ENCODE measurements at regions not wholly inside any gene's neighbourhood (a gene's known extent, or its start where the extent isn't known, plus 50 kb on each side); places are given as distances from the start of the nearest gene placed in this dataset.

DNA sequence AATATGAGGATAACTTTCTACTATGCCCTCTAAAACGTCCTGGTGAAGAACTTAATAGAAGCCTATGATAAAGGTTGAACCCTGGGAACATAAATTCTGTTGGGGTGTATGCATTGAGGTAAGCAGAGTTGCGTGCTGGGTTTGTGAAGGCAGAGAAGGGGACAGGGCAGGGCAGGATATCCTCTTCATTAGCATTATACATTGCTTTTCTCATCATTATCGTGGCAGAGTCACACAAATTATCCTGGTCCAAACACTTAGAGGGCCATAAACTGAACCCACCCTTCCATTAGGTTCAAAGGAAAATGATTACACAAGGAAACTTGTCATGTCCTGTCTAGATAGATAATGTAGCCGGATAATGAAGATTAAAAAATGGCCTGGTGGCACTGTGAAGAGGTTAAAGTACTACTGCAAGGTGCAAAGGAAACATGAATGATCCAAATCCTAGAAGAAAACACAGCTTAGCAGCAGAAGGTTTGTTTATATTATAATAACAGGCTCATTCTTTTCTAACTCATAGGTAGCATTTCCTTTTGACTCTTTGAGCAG is 189.1 kb downstream of the SPCS3 start:
- no peak for DNase-seq

DNA sequence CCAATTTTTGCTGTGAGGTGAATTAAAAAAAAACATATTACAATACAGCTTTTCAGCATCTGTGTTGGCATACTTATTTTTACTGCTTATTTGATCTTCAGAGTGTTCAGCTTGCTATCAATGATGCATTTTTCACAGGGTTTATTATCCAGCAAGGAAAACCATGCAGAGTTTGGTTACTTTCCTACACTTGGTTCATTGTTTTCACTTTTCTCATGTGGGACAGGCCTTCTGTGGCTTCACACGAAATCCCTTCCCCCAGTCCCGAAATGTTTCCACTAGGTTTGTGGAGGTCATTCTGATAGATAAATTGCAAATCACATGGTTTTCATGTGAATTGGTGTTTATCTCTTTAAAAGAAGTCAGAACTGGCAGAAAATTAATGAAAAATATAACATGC is 205.8 kb downstream of the SPCS3 start:
- no peak for DNase-seq

DNA sequence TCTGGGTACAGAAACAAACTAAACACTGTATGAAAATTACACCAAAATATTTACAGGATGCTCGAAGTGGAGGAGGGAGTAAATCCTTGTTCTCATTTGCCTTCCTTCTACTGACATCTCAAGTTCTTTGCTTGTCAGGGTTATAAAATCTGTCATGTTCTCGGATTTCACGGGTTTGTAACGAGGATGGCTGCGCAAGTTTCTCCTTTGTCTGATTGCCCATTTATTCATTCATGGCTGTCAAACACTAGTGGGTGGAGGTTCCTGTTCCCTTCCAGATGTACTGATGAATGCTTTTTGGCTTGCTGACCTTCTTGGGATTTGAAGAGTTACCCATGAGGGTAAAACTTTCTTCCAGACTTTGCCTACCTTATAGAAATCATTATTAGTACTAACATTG is 206.9 kb downstream of the SPCS3 start:
- no peak for DNase-seq

DNA sequence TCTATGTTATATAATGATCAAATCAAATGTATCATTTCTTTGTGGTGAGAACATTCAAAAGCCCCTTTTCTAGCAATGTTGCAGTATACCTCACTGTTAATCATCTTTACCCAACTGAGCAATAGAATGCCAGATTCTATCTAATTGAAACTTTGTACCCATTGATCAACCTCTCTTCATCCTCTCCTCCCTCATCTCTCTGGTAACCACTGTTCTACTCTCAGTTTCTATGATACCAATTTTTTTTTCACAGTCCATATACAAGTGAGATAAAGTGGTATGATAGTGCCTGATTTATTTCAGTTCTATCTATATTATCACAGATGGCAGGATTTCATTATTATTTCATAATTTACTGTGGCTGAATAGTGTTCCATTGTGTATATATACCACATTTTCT is 209.8 kb downstream of the SPCS3 start:
- DNase-seq, result no peak

DNA sequence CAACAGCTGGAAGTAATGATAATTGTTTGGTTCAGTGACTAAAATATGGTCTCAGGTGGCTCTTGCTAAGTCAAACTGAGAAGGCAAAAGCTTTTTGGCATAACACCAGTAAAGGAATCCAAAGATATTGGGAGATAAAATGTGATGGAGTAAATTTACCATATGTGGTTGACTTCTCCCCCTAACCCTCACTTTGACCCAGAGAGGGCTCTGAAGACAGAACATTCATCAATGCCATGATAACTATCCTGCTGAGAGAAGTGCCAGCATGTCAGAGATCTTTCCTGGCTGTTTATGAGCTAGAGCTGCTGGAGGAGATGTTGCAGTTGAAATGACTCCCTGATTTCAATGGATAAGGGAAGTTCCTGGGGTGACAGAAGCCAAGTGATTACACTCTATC is 213.4 kb downstream of the SPCS3 start:
- DNase-seq, result no peak

DNA sequence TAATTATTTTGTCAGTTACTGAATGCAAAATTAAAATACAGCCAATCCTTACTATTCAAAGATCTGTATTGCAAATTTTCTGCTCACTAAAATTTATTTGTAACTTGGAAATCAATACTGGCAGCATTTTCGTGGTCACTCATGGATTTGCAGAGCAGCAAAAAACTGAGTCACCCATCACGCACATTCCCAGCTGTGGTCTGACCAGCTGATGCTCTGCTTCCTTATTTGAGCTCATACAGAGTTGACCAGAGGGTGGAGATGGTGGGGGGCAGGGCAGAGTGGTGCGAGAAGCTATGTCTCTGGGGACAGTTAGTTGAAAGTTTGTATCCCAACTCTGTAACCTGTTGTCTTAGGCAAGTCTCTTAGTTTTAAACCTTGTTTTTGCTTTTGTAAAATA is 214.8 kb downstream of the SPCS3 start:
- DNase-seq, result peak in 2 of 4 experiments; percentile 3 to 4

DNA sequence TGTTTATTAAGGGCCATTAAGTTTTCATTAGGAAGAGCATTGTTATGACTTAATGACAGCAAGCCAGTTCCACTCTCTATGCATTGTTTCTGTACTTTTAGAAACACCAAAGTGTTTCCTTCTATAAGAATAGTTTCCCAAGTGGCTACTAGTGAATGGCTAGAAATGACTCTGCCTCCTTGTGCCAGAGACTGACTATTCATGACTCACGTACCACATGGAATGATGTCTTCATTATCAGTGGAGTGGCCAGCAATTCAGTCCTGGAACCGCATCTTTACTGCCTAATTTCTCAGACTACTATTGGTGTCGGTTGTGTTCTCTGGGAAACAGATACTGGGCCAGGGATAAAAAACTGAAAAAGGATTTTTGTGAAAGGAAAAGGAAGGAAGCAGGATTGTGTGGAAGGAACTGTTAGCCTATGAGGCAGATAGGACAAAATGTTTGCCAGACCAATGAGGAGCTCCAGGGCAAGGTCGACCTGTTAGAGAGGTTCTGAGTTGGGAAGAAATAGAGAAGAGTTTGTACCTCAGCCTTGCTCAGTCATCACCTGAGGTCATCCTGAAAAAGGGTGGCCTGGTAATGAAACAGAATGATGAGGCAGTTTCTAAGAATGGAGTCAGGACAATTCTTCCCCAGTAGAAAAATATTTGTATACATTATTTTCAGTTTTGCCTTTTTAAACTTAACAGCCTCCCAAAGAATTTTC is 218.6 kb downstream of the SPCS3 start:
- no peak for DNase-seq

DNA sequence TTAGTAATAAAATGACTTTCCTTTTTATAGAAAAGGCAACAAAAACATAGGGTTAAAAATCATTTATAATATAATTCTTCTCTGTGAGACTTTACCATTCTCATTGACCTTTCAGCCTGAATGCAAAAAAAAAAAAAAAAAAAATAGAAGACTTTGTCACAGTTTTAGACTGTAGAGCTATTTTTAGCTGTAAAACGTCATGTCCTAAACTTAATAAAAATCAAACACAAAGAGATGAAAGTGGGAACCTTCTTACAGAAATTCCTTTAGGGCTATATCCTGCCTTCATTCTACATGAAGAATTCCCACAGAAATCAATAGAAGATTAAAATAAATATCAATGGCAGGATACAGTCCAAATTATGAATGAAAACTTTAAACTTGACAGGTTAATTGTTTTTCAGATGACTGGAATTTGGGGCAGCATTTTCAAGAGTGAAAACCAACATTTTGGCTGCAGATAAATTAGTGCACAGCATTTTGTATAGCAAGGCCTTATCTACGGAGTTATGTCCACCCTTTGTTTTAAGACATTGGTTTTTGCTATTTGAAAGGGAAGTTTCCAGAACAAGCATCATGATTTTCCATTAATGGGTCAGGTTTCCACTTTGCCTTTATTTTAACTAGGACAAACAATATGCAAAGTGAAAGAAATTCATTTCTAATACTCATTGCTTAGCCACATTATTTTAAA is 219.5 kb downstream of the SPCS3 start:
- DNase-seq, result no peak

DNA sequence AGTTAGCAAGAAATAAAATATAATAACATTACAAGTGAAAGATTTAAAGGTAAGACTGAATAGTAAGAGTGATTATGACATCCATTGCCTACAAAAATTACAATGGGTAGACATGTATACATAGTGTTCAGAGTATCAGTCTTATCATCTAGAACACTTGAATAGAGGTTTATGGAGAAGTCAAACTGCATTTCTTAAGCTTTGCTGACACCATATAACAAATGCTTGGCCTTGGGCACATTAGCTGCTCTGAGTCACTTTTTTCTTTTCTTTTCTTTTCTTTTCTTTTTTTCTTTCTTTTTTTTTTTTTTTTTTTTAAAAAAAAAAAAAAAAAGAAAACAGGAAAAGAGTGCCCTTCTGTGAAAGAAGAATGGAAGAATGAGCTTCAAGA is 220.0 kb downstream of the SPCS3 start:
- no peak for DNase-seq

DNA sequence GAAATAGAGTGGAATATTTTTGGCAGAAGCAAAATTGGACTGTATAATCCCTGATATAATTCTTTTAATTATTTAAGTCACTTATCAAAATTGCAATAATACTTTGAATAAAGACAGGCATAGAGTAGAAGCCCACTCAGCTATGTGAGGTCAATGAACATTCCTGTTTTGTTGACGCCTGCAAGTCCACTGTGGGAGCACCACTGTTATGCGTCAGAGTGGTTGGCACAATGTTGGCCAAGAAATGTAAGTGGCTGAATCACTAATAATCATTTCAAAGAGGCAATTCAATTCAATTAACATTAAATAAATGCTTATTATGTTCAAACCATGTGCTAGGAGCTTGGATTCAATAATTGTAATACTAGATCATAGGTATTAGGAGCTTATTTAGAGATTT is 221.0 kb downstream of the SPCS3 start:
- DNase-seq, result no peak

DNA sequence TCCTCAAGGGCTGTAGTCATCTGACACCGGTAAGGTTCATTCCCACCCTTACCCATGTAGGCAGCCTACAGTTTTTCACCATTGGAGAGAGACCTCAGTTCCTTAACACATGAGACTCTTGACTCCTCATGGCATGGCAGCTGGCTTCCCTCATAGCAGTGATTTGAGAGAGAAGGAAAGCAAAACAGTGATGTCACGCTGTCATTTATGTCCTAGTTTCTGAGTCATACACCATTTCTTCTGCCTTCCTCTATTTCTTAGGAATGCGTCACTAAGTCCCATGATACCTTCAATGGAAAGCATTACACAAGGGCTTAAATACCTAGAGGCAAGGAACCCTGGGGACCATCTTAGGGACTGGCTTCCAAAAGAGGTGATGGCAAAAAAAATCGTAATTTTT is 226.1 kb downstream of the SPCS3 start:
- DNase-seq, result no peak

DNA sequence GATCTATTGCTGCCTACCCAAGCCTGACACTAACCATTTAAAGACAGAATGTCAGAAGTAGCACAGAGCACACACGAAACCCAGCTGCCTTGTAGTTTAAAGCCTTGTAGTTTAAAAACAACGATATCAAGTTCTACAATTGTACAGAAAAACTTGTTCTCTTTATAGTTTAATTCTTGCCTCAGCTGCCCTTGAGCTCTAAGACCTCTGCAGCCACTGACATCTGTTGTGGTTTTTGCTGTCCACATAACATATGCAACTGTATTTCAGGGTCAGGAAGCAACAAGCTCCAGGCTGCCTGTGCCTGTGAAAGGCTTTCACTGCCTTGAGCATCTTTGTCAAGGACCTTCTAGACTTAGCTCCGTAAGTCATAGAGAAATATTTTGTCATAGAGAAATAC is 227.2 kb downstream of the SPCS3 start:
- no peak for DNase-seq

DNA sequence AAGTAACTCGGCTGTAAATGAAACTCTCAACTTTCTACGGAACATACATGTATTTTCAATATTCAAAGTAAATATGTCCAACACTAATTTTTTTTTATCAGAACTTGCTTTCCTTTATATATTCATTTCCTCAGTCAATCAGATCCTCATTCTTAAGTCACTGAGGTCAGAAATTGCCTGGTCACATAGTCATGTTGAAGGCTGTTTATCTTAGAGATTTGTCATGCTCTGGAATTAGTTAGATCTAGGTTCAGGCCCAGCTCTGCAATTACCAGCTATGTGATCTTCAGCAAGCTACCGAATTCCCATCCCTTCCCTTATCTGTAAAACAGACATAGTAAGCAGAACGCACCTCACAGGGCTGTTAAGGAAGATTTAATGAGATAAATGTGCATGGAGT is 228.8 kb downstream of the SPCS3 start:
- no peak for DNase-seq

DNA sequence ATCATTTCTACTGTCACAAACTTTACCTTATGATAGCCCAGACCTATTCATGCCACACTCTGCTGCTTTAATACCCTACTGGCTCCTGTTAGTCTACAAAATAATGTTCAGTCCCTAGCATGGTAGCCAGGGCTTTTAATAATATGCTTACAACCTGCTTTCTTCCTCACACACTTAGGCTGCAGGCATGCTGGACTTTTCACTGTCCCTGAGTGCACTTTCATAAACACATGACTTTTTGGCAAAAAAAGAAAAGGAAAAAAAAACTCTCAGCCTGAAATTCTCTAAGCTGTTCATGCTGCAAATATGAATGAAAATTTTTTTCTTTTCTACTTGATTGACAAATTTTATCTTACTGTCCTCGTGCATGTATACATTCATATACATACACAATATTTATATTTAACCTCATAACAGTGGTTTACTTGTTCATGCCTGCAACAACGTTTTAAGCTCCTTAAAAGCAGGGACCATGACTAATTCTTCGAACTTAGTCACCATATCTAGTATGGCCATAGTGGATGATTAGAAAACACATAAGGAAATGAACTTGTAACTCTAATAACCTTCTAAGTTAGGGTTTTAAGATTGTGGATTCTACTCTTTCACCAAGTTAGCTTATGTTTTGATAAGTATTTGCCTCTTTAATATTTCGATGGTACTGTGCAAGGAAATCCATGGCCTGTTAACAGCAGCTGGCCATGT is 229.5 kb downstream of the SPCS3 start:
- no peak for DNase-seq

DNA sequence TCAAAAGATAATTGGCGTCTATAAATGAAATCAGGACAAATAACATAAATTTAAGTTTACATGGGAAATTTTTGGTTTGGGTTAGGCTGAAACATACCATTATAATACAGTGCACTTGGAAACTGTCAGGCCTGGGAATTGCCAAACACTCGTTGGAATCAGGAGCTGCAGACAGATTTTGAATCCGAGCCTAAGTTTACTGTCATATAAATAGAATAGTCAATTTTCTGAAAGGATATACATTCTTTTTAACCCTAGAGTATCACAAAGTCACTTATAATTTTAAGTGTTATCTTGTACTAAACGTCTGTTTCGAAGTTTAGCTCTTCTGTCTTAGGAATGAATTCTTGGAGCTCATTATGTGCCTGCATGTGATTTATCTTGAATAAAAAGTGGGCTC is 234.1 kb downstream of the VEGFC start:
- DNase-seq, result no peak

DNA sequence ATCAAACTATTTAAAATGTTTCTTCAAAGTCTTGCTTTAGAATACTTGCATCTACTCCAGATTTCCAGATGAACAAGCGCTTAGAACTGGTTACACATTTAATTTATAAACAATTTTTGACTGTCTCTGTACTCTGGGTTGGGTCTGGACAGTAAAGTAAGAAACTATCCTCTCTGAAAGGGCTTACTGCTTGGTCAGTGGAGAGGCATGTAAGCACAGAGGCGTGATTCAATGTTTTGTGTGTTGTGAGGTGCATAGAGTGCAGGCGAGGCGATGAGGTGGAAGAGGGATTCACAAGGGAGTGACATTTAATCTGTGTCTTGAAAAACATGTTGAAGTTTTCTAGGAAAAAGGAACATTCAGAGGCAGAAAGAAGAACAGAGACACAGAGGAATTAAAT is 231.4 kb downstream of the VEGFC start:
- no peak for DNase-seq

DNA sequence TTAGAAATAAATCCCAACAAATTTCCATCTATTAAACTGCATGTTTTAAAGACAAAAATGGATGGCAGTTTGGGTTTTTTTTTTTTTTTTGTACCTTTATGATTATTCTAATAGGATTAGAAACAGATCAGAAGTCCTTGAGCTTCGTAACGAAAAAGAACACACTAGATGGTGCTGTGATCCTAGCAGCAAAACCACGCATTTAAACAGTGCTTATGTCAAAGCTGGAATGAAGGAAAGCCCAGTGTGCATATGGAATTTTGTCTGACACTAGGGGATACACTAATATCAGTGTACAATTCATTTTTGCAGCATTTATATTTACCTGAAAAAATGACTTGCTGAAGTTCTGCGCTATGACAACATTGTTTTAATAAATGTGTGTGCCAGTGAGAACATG is 229.1 kb downstream of the VEGFC start:
- DNase-seq, result no peak

DNA sequence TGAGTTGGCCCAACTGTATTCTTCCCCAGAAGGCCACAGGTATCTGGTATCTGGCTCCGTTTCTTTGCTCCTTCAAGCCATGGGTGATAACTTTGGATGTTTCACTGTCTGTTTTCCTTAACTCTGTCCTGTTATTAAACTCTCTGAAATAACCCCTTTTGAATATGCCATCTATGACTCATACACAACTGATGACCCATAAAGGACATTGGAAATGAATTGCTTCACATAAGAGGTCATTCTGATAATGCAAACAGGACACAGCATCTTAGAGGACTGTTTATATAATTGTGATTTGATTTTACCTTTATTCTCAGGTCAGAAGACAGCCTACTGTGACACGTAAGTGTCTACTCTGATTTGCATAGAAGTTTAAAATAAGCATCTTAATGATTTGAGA is 227.7 kb downstream of the VEGFC start:
- no peak for DNase-seq

DNA sequence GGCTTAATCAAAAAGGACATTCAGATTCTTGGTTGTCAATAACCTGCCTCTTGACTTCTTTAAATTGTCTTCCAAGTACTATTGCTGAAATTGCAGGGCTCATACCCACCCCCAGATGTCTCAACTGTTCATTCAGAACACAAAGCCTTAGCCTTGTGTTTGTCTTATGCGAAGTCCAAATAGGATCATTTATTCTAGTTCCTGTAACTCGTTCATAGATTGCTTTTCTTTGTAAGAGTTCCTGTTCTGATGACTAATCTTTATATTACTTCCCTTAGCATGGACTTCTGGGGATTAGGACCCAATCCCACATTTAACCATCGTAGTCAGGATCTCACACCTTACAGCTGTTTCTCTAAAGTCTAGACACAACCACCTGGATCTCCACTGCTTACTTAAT is 226.0 kb downstream of the VEGFC start:
- DNase-seq, result no peak

DNA sequence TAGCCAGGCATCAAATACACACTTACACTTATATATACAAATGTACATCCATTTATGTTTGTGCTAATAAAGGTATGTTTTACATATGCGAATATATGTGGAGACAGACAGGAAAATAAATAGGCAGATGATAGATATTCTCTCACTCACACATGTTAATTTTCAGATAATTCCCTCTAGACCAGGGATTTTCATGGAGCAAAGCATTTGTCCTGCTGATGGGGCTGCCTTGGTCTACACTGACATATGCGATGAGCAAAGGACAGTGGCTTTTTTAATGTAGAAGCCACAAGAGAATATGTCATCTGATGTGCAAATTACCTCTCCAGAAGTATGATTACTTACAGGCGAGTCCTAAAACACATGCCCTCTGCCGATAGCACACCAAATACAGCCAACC is 224.5 kb downstream of the VEGFC start:
- no peak for DNase-seq

DNA sequence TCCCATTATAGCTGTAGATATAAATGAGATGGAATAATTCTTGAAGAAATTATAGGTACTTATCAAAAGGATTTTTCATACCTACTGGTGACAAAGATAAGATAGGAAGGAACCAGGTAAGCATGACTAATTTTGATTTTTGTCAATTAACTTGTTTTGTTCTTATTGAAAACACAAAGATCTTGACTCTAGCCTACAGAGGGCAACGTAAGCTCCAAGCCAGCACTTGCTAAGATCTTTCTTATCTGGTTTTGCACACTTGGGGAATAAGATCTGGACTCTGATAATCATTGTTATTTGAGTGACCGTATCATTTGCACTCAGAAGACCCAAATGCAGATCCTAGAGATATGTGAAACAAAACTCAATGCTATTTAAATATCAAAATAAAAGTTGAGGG is 223.4 kb downstream of the VEGFC start:
- DNase-seq, result no peak

DNA sequence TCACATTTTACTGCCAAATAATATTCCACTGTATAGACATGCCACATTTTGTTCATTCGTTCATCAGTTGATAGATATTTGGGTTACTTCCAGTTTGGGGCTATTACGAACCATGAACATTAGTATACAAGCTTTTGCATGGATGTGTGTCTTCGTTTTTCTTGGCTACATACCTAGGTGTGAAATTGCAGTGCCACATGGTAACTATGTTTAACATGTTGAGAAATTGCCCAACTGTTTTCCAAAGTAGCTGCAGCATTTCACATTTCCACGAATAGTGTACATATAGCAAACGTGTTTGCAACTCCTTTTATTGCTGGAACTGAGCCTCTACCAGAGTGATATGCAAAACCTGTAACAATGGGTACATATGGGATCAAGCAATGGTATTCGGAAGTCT is 221.5 kb downstream of the VEGFC start:
- no peak for DNase-seq

DNA sequence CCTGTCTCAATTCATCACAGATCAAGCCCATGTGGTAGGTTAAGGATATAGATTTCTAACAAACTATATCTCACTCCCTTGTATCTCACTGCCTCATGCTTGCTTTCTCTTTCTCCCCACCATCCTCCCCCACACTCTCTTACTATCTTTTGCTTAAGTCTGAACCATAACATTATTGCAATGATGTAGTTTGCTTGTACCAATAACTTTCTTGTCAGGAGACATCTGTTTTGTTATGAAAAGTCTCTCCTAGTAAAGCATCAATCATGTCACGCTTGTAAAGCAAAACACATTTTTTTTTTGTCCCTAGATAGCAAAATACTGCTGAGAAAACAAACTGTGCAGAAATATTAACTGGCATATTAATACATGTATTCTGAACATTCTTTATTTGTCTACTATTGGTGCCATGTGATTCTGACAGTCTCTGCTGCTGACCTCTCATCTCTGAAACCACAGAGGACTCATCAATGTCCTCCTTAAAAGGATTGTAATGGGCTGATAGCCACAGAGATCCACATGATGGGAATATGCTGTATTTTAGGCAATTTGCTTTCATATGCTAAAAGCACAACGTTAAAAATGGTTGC is 217.5 kb downstream of the VEGFC start:
- DNase-seq, result no peak
